Skeletal muscle satellite cell (primary cell): ENCODE measurements at regions not wholly inside any gene's neighbourhood (a gene's known extent, or its start where the extent isn't known, plus 50 kb on each side); places are given as distances from the start of the nearest gene placed in this dataset.
A peak's percentile ranks its signal among the peaks of the same experiment; 100 is the strongest.

Experiments
- H3K27me3 ChIP-seq: 2 replicates; pipeline ENCODE4 v1.7.0; 2013; ENCODE audit warnings: low read length; ENCODE audit not compliant: control insufficient read depth, insufficient read depth
- H3K36me3 ChIP-seq: 2 replicates; pipeline ENCODE4 v1.7.0; 2013; ENCODE audit warnings: mild to moderate bottlenecking, control low read depth, low read length; ENCODE audit not compliant: insufficient read depth
- H3K4me1 ChIP-seq: 2 replicates; pipeline ENCODE4 v1.7.0; 2013; ENCODE audit warnings: low read length; ENCODE audit not compliant: control insufficient read depth, insufficient read depth
- H3K4me2 ChIP-seq: 2 replicates; pipeline ENCODE4 v1.7.0; 2013; ENCODE audit warnings: mild to moderate bottlenecking, low read length
- H3K4me3 ChIP-seq: 2 replicates; pipeline ENCODE4 v1.7.0; 2013; ENCODE audit warnings: low read length
- H3K9ac ChIP-seq: 2 replicates; pipeline ENCODE4 v1.7.0; 2013; ENCODE audit warnings: mild to moderate bottlenecking, low read depth, low read length, moderate library complexity
- H3K9me3 ChIP-seq: replicated peaks from 2 replicates; pipeline ENCODE4 v1.7.0; 2013; ENCODE audit warnings: mild to moderate bottlenecking, control low read depth, low read length

DNA sequence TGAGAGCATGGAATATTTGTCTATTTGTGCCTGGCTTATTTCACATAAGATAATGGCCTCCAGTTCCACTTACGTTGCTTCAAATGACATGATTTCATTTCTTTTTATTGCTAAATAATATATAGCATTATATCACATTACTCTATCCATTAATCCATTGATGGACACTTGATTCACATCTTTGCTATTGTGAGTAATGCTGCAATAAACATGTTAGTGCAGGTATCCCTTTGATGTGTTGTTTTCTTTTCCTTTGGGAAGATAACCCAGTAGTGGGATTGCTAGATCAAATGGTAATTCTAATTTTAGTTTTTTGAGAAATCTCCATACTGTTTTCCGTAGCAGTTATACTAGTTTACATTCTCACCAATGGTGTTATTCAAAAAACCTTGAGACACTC is 1343.3 kb upstream of the TMEFF2 start:
- H3K4me3 ChIP-seq = no peak overlapping the region
- H3K4me1 ChIP-seq = no peaks in the 10 kb centered on the region
- no peaks in the 10 kb centered on the region for H3K9me3 ChIP-seq
- H3K4me2 ChIP-seq = no peak overlapping the region
- no peaks in the 10 kb centered on the region for H3K36me3 ChIP-seq
- no peak overlapping the region for H3K9ac ChIP-seq
- no peaks in the 10 kb centered on the region for H3K27me3 ChIP-seq

DNA sequence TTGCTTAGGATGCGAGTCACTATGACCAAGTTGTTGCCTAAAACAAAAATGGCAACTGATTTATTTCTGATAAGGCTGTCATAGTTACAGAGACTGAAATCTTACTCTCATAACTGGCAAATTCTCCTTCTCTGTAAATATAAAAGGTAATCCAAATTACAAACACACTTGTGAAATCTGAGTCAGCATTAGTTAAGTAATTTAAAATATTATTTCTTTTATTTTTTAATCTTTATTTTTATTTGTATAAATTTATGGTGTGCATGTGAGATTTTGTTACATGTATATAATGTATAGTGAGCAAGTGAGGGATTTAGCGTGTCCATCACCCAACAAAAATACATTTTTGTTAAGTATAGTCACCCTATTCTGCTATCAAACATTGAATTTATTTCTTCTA is 1342.8 kb upstream of the TMEFF2 start:
- no peak overlapping the region for H3K4me2 ChIP-seq
- H3K4me1 ChIP-seq = no peaks in the 10 kb centered on the region
- H3K9me3 ChIP-seq = no peaks in the 10 kb centered on the region

GRCh38 chr2:193528458-193528857 is 1333.7 kb upstream of the TMEFF2 start:
- no peaks in the 10 kb centered on the region for H3K36me3 ChIP-seq
- no peak overlapping the region for H3K4me3 ChIP-seq

More for the DNA sequence above, 1342.8 kb upstream of the TMEFF2 start:
- no peaks in the 10 kb centered on the region for H3K27me3 ChIP-seq
- H3K36me3 ChIP-seq = no peaks in the 10 kb centered on the region
- H3K4me3 ChIP-seq = no peak overlapping the region
- H3K9ac ChIP-seq = no peak overlapping the region

GRCh38 chr2:193527146-193527545 is 1332.4 kb upstream of the TMEFF2 start:
- no peak overlapping the region for H3K9ac ChIP-seq
- H3K27me3 ChIP-seq = no peaks in the 10 kb centered on the region
- H3K36me3 ChIP-seq = no peaks in the 10 kb centered on the region
- no peak overlapping the region for H3K4me2 ChIP-seq
- no peaks in the 10 kb centered on the region for H3K9me3 ChIP-seq
- H3K4me1 ChIP-seq = peaks cover 4% of the 10 kb centered on the region
- H3K4me3 ChIP-seq = no peak overlapping the region

More at GRCh38 chr2:193528458-193528857, 1333.7 kb upstream of the TMEFF2 start:
- Histone ChIP-seq H3K9ac (no peak overlapping the region), H3K4me2 (no peak overlapping the region), H3K4me1 (peaks cover under 1% of the 10 kb centered on the region), H3K9me3 (no peaks in the 10 kb centered on the region), H3K27me3 (no peaks in the 10 kb centered on the region)

- H3K27me3 ChIP-seq = no peaks in the 10 kb centered on the region
- H3K9ac ChIP-seq = no peak overlapping the region
- H3K4me3 ChIP-seq = no peak overlapping the region
- no peaks in the 10 kb centered on the region for H3K36me3 ChIP-seq
- no peaks in the 10 kb centered on the region for H3K9me3 ChIP-seq
- H3K4me1 ChIP-seq = peaks cover 4% of the 10 kb centered on the region
- H3K4me2 ChIP-seq = peak overlapping the region; percentile 24
Observed at GRCh38 chr2:193523662-193524061, 1328.9 kb upstream of the TMEFF2 start.

GRCh38 chr2:193521523-193521922 is 1326.8 kb upstream of the TMEFF2 start:
- no peaks in the 10 kb centered on the region for H3K27me3 ChIP-seq
- H3K9ac ChIP-seq = no peak overlapping the region
- no peaks in the 10 kb centered on the region for H3K36me3 ChIP-seq
- H3K4me2 ChIP-seq = no peak overlapping the region
- no peaks in the 10 kb centered on the region for H3K9me3 ChIP-seq
- no peak overlapping the region for H3K4me3 ChIP-seq
- H3K4me1 ChIP-seq = peaks cover 16% of the 10 kb centered on the region

- Histone ChIP-seq H3K9ac (no peak overlapping the region), H3K4me3 (no peak overlapping the region), H3K4me1 (peaks cover 16% of the 10 kb centered on the region), H3K4me2 (no peak overlapping the region), H3K36me3 (no peaks in the 10 kb centered on the region), H3K9me3 (no peaks in the 10 kb centered on the region), H3K27me3 (no peaks in the 10 kb centered on the region)
Observed at GRCh38 chr2:193520709-193521458, 1326.2 kb upstream of the TMEFF2 start.

- Histone ChIP-seq H3K9ac (peak overlapping the region; percentile 37), H3K9me3 (no peaks in the 10 kb centered on the region), H3K4me1 (peaks cover 13% of the 10 kb centered on the region), H3K4me3 (no peak overlapping the region), H3K36me3 (no peaks in the 10 kb centered on the region), H3K27me3 (no peaks in the 10 kb centered on the region), H3K4me2 (peak overlapping the region; percentile 16)
Observed at GRCh38 chr2:193518041-193518817, 1323.5 kb upstream of the TMEFF2 start.

DNA sequence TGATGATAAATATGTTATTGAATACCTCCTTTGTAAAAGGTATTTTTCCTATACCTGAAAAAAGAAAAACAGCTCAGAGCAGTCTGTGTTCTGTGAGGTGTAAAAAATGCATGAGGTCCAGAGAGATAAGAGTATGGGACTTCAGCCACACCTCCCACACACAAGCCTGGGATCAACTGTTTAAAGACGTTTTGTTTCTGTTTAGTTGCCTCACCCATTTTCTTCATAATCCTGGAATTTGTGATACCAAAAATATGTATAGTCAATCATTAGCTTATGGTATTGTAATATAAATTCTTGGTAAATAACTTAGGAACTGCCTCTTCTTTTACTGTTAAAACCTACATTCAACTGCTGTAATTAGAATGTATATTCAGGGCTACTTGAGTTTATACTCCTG is 1322.9 kb upstream of the TMEFF2 start:
- Histone ChIP-seq H3K27me3 (no peaks in the 10 kb centered on the region), H3K9ac (peak overlapping the region; percentile 12), H3K9me3 (no peaks in the 10 kb centered on the region), H3K4me2 (peak overlapping the region; percentile 16), H3K4me1 (peaks cover 12% of the 10 kb centered on the region), H3K36me3 (no peaks in the 10 kb centered on the region), H3K4me3 (no peak overlapping the region)

GRCh38 chr2:193506035-193506434 is 1311.3 kb upstream of the TMEFF2 start:
- no peak overlapping the region for H3K4me3 ChIP-seq
- H3K36me3 ChIP-seq = no peaks in the 10 kb centered on the region
- H3K4me1 ChIP-seq = no peaks in the 10 kb centered on the region
- no peak overlapping the region for H3K4me2 ChIP-seq
- H3K9ac ChIP-seq = no peak overlapping the region
- no peaks in the 10 kb centered on the region for H3K27me3 ChIP-seq
- H3K9me3 ChIP-seq = no peaks in the 10 kb centered on the region

- Histone ChIP-seq H3K4me3 (no peak overlapping the region), H3K9ac (no peak overlapping the region), H3K36me3 (no peaks in the 10 kb centered on the region), H3K9me3 (no peaks in the 10 kb centered on the region), H3K27me3 (no peaks in the 10 kb centered on the region), H3K4me1 (no peaks in the 10 kb centered on the region), H3K4me2 (no peak overlapping the region)
Observed at GRCh38 chr2:193505620-193506019, 1310.9 kb upstream of the TMEFF2 start.
